Loucy (cell line): ENCODE measurements at regions not wholly inside any gene's neighbourhood (a gene's known extent, or its start where the extent isn't known, plus 50 kb on each side); places are given as distances from the start of the nearest gene placed in this dataset.

Source experiments
- H2AFZ ChIP-seq: fragments of 200-600 bp; sonication (generic); 2 replicates; pipeline ENCODE4 v1.6.0; 2016; ENCODE audit warnings: antibody characterized with exemption, mild to moderate bottlenecking, low read length, moderate library complexity
- H3F3A ChIP-seq: fragments of 200-600 bp; 2 replicates; pipeline ENCODE4 v1.6.0; 2016; ENCODE audit warnings: antibody characterized with exemption, low read depth, mild to moderate bottlenecking
- H3K27me3 ChIP-seq: fragments of 200-600 bp; sonication (generic); 2 replicates; pipeline ENCODE4 v1.6.1; 2014; ENCODE audit warnings: low read length, mild to moderate bottlenecking; ENCODE audit not compliant: insufficient read depth, poor library complexity, severe bottlenecking
- H3K36me3 ChIP-seq: fragments of 200-600 bp; sonication (generic); 2 replicates; pipeline ENCODE4 v1.6.1; 2016; ENCODE audit warnings: low read length; ENCODE audit not compliant: insufficient read depth
- H3K4me1 ChIP-seq: fragments of 200-600 bp; sonication (generic); 2 replicates; pipeline ENCODE4 v1.5.1; 2014; ENCODE audit warnings: low read length, mild to moderate bottlenecking; ENCODE audit not compliant: insufficient read depth, poor library complexity, severe bottlenecking
- H3K4me2 ChIP-seq: fragments of 200-600 bp; sonication (generic); 2 replicates; pipeline ENCODE4 v1.6.0; 2014; ENCODE audit warnings: antibody characterized with exemption, low read length, low read depth, mild to moderate bottlenecking; ENCODE audit not compliant: poor library complexity, severe bottlenecking
- H3K4me3 ChIP-seq: fragments of 200-600 bp; sonication (generic); 2 replicates; pipeline ENCODE4 v1.5.1; 2014; ENCODE audit warnings: low read length, mild to moderate bottlenecking, mixed read lengths; ENCODE audit not compliant: poor library complexity, severe bottlenecking
- H3K79me2 ChIP-seq: fragments of 200-600 bp; sonication (generic); 2 replicates; pipeline ENCODE4 v1.6.1; 2014; ENCODE audit warnings: low read length; ENCODE audit not compliant: insufficient read depth
- H3K9ac ChIP-seq: fragments of 200-600 bp; sonication (generic); 2 replicates; pipeline ENCODE4 v1.6.0; 2014; ENCODE audit warnings: mild to moderate bottlenecking, low read depth, low read length, moderate library complexity; ENCODE audit not compliant: poor library complexity, severe bottlenecking
- H3K9me2 ChIP-seq: fragments of 200-600 bp; sonication (generic); replicated peaks from 2 replicates; pipeline ENCODE4 v1.6.1; 2016; ENCODE audit warnings: low read depth, low read length, mixed read lengths
- H3K9me3 ChIP-seq: fragments of 200-600 bp; sonication (generic); 2 replicates; pipeline ENCODE4 v1.6.1; 2014; ENCODE audit warnings: mild to moderate bottlenecking, antibody characterized with exemption, low read length, low read depth; ENCODE audit not compliant: insufficient read depth
- H4K20me1 ChIP-seq: fragments of 200-600 bp; sonication (generic); 2 replicates; pipeline ENCODE4 v1.6.0; 2014; ENCODE audit warnings: antibody characterized with exemption, low read length, mild to moderate bottlenecking; ENCODE audit not compliant: insufficient read depth, poor library complexity, severe bottlenecking
- CTCF ChIP-seq: fragments of 200-600 bp; sonication (generic); conservative IDR thresholded peaks from 2 replicates; pipeline ENCODE4 v1.5.1; 2014; ENCODE audit warnings: mild to moderate bottlenecking, antibody characterized with exemption, low read length
- EZH2phosphoT487 ChIP-seq: fragments of 200-600 bp; IDR thresholded peaks from 2 replicates; pipeline ENCODE4 v1.6.1; 2018; ENCODE audit warnings: antibody characterized with exemption, mild to moderate bottlenecking, moderate library complexity, borderline replicate concordance

- H4K20me1 ChIP-seq = no peaks in the 10 kb centered on the region
These were observed 426.6 kb downstream of the NDFIP2 start for GRCh38 chr13:79907527-79907926.

GRCh38 chr13:79906345-79906744 lies 425.4 kb downstream of the NDFIP2 start:
- Histone ChIP-seq H2AFZ (no peak overlapping the region), H3K79me2 (no peaks in the 10 kb centered on the region), H3K4me3 (no peak overlapping the region), H3K4me1 (peaks cover 7% of the 10 kb centered on the region), H3K9me3 (no peaks in the 10 kb centered on the region), H3K27me3 (no peaks in the 10 kb centered on the region), H3K4me2 (no peak overlapping the region), H3F3A (no peaks in the 10 kb centered on the region), H3K9me2 (no peaks in the 10 kb centered on the region), H4K20me1 (no peaks in the 10 kb centered on the region), H3K9ac (no peak overlapping the region), H3K36me3 (no peaks in the 10 kb centered on the region)
- TF ChIP-seq CTCF = no peak
- no peak for TF ChIP-seq EZH2phosphoT487

More at GRCh38 chr13:79907527-79907926, 426.6 kb downstream of the NDFIP2 start:
- Histone ChIP-seq H3K4me1 (peaks cover 7% of the 10 kb centered on the region), H2AFZ (no peak overlapping the region), H3K27me3 (no peaks in the 10 kb centered on the region), H3K36me3 (no peaks in the 10 kb centered on the region), H3K79me2 (no peaks in the 10 kb centered on the region), H3K4me2 (no peak overlapping the region), H3K9me2 (no peaks in the 10 kb centered on the region), H3K4me3 (no peak overlapping the region), H3K9me3 (no peaks in the 10 kb centered on the region), H3K9ac (no peak overlapping the region), H3F3A (no peaks in the 10 kb centered on the region)
- TF ChIP-seq CTCF = no peak
- TF ChIP-seq EZH2phosphoT487 = no peak

GRCh38 chr13:79905018-79905417 lies 424.1 kb downstream of the NDFIP2 start:
- TF ChIP-seq EZH2phosphoT487 = no peak
- TF ChIP-seq CTCF = no peak
- H4K20me1 ChIP-seq = no peaks in the 10 kb centered on the region
- no peak overlapping the region for H3K4me3 ChIP-seq
- H3K9ac ChIP-seq = no peak overlapping the region
- H3K9me3 ChIP-seq = no peaks in the 10 kb centered on the region
- no peaks in the 10 kb centered on the region for H3F3A ChIP-seq
- no peaks in the 10 kb centered on the region for H3K79me2 ChIP-seq
- no peak overlapping the region for H2AFZ ChIP-seq
- no peaks in the 10 kb centered on the region for H3K9me2 ChIP-seq
- no peaks in the 10 kb centered on the region for H3K27me3 ChIP-seq
- H3K4me2 ChIP-seq = no peak overlapping the region
- peaks cover 6% of the 10 kb centered on the region for H3K4me1 ChIP-seq
- H3K36me3 ChIP-seq = no peaks in the 10 kb centered on the region
